Superior temporal gyrus (tissue), 1 donor: ENCODE measurements at regions not wholly inside any gene's neighbourhood (a gene's known extent, or its start where the extent isn't known, plus 50 kb on each side); places are given as distances from the start of the nearest gene placed in this dataset.

Experiments
- DNase-seq: peaks from one replicate; pipeline ENCODE4 v3.0.0-alpha.2; 2016; ENCODE audit errors: extremely low spot score

GRCh38 chr7:25775999-25776743, 375.8 kb upstream of the NFE2L3 start:
- DNase-seq: no peak

DNA sequence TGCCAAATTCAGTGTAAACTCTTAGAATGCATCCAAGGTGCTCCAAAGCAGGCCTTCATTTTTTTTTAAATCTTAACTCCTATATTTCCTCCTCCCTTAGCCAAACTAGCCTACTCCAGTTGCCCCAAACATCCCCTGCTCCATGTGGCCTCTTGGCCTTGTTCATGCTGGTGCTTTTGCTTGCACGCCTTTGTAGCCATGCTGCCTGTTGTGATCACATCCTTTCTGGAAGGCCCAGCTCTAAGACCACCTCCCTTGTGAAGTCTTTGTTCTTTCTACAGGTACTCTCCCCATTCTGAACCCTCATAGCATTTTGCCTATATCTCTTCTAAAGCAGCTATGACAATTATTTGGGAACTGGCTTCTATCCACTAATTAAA, 375.3 kb upstream of the NFE2L3 start:
- DNase-seq: no peak

GRCh38 chr7:25777969-25778708, 373.9 kb upstream of the NFE2L3 start:
- no peak for DNase-seq

GRCh38 chr7:25779002-25779546, 372.9 kb upstream of the NFE2L3 start:
- no peak for DNase-seq

GRCh38 chr7:25780904-25781303, 371.1 kb upstream of the NFE2L3 start:
- no peak for DNase-seq

- DNase-seq: no peak
These were observed 370.3 kb upstream of the NFE2L3 start for GRCh38 chr7:25781704-25782103.

GRCh38 chr7:25786936-25787335, 365.1 kb upstream of the NFE2L3 start:
- no peak for DNase-seq

DNA sequence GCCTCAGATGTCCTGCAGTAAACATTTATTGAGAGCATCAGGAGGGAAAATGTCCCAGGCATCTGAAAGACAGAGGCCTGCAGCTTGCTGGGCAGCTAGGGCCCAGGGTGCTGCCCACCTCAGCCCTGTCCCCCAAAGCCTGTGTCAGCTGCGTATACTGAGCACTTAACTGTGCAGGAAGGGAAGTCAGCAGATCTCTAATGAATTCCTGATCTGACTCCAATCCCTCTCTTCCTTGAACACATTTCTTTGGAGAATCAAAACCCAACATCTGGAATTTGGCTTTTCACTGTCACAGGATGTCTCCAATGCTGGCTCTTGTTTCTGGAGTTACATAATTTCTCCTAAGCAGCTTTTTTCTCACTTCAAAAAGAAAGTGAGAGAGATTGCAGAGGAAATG, 364.7 kb upstream of the NFE2L3 start:
- no peak for DNase-seq

- no peak for DNase-seq
These were observed 363.6 kb upstream of the NFE2L3 start for GRCh38 chr7:25788371-25788770.

DNA sequence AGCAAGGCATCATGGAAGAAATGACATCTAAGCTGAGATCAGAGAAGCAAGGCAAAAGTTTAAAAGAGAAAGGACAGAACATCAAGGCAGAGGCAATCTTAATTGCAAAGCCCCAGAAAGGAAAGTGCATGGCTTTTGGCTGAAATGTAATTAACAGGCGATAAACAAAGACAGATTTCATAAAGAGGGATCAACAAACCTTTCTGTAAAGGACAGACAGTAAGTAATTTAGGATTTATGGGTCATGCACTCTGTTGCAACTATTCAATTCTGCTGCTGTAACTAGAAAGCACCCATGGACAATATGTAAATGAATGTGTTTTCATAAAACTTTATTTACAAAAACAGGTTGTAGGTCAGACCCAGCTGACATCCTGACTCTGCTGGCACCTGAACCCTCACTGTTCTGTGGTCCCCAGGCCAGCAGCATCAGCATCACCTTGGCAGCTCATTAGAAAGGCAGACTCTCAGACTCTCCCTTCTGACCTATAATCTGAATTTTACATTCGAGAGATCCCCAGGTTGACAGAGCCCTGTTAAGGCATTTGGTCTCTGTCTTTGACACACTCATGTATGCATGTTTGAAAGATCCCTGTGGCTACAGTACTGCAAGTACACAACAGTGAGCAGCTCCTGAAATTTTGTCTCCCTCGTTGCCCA, 362.9 kb upstream of the NFE2L3 start:
- no peak for DNase-seq

DNA sequence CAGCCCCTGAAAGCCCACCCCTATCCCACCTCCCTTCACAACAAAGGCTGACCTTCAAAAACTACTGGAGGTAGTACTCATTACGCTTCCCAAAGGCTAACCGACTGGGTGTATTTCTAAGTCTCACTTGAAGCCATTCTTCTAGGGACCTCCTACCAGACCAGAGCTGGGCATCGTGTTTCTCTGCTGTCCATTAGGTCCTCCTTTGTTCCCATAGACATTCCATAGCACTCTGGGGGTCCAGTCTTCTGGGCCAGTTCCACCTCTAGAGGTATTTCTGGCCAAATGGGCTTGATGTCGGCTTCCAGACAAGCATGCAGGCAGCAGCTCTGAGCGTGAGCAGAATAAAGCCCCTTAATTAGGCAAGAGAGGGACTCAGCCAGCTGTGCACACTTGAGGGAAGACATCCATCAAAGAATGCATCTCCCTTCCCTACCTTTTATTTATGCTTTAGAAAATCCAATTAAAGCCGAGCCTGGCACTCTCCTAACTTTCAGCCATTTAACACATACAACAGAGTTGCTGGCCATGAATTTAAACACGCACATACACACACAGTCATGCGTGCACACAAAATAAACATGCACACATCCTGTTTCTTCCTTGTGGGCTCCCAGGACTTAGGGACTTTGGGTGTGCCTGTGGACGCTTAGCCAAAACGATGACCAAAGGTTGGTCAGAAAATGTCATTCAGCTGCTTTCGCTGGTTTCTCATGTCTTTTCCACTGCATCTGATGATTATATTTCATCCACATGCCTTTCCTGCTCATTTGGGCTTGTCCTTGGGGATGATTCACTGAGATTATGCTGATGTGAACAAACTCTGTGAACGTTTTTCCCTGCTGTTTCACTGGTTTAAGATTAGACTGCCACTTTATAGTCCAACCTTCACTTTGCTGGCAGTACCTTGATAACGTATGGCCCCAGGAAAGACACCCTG, 362.0 kb upstream of the NFE2L3 start:
- DNase-seq: no peak

DNA sequence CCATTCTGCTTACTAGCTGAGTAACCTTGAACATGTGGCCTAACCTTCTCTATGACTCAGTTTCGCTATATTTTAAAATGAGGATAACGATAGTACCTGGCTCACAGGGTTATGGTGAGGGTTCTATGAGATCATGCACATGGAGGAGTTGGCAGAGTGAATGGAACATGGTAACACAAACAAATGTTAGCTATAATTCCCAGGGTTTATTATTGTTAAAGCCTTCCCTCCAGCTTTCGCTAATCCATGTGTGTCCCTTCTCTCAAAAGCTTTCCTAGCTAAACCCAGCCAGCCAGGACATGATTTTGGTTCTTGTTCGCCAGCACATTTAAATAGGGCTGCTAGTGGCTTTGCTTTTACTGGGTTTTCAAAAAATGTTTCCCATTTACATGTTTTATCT, 361.0 kb upstream of the NFE2L3 start:
- no peak for DNase-seq

GRCh38 chr7:25792586-25792985, 359.4 kb upstream of the NFE2L3 start:
- DNase-seq: no peak

DNA sequence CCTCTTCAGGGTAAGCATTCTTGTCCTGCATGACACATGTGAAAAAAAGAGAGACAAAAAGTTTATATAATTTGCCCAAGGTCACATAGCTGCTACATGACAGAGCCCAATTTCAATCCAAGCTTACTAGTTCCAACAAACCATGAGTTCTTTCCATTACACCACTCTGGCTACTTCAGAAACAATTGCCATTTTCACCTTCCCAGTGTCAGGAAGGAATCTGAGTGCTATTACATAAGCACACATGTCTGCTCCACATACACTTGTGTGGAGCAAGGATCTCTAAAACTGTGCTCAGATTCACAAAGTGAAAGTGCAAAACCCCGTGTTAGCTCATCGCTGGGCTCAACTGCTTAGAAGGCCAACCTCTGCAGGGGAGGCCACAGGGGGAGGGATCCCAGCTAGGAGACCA, 356.2 kb upstream of the NFE2L3 start:
- no peak for DNase-seq

DNA sequence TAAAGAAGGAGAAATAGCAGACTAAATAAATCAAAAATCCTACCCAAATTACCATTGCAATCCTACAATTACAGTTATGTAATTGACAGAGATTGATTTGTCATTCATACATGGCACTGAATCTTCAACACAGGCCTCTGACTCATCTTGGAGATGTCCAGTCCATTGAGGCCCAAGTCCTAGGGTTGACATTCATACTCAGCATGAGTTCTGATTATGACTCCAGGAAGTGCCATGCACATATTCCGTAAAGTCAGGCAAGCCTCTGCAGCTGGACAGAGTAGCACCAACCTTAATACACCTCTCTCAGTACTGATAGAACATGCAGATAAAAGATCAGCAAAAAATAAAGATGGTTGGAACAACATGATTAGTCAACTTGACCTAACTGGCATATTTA, 353.7 kb upstream of the NFE2L3 start:
- no peak for DNase-seq

DNA sequence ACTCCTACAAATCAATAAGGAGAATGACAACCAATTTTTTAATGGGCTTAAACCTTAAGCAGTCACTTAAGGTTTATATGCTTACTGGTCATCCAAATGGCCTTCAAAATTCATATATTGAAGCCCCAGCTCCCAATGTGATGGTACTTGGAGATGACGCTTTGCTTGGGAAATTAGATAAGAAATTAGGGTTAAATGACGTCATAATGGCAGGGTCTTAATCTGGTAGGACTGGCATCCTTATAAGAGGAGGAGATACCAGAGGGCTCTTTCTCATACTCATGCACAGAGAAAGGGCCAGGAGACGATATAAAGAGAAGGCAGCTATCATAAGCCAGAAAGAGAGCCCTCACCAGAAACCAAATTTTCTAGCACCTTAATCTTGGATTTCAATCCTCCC, 350.8 kb upstream of the NFE2L3 start:
- no peak for DNase-seq

- DNase-seq: no peak
These were observed 349.9 kb upstream of the NFE2L3 start for GRCh38 chr7:25802057-25802456.

GRCh38 chr7:25802473-25802872, 349.5 kb upstream of the NFE2L3 start:
- DNase-seq: no peak

GRCh38 chr7:25803117-25803887, 348.7 kb upstream of the NFE2L3 start:
- no peak for DNase-seq

DNA sequence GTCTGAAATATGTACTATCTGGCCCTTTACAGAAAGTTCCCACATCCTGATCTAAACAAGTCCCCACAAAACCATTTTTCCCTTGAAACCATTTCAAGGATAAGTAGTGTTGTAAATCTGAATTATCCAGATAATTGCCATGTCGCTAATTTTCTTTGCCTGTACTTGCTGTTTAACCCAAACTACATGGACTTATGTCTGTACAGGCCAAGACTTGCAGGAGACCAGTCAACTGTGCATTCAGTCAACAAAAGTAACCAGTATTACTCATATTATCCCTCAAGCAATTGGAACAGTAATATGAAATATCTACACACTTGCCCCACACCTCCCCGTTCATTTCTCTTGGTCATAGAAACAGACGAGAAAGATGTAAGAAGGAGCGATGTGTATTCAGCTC, 347.8 kb upstream of the NFE2L3 start:
- DNase-seq: no peak
